B cell (primary cell): ENCODE measurements at regions not wholly inside any gene's neighbourhood (a gene's known extent, or its start where the extent isn't known, plus 50 kb on each side); places are given as distances from the start of the nearest gene placed in this dataset.

ENCODE experiments used
- ATAC-seq: fragments of 200-7000 bp; cut with Tn5 transposase; one replicate; pipeline ENCODE4 v1.10.0; 2021; ENCODE audit warnings: low read depth, mild to moderate bottlenecking, moderate number of reproducible peaks, moderate library complexity
- CTCF ChIA-PET: fragments of 350-600 bp; sonication (Branson Sonifier 250); formaldehyde crosslinking; loops from one replicate; lab custom pipeline; 2021; ENCODE audit warnings: antibody characterized with exemption, inconsistent platforms; lab: Charles Lee
- POLR2A ChIA-PET: fragments of 350-600 bp; sonication (Branson Sonifier 250); formaldehyde crosslinking; loops from one replicate; lab custom pipeline; 2021; ENCODE audit warnings: antibody characterized with exemption; lab: Charles Lee
- DNase-seq: peaks from one replicate; pipeline ENCODE4 v3.0.0; 2013
- H2AFZ ChIP-seq: 2 replicates; pipeline ENCODE4 v1.6.1; 2012; ENCODE audit warnings: mild to moderate bottlenecking, low read depth, low read length; ENCODE audit not compliant: insufficient read depth, poor library complexity, severe bottlenecking
- H3K27ac ChIP-seq, 2 donors: 1 replicate in 1 of 2; 2 replicates in 1 of 2; pipeline ENCODE4 v1.5.1; 2012 to 2013; ENCODE audit warnings: low read length in 2 of 2, mild to moderate bottlenecking in 2 of 2, moderate library complexity in 1 of 2
- H3K27me3 ChIP-seq, 4 experiments: fragments of 200-600 bp in 1 of 4; sonication (generic) in 1 of 4; replicated peaks in 1 of 4; 1 replicate in 2 of 4; 2 replicates in 2 of 4; pipeline versions ENCODE4 v1.6.1 to v1.7.0; 2013 to 2016; ENCODE audit warnings: low read length in 3 of 4, mild to moderate bottlenecking in 2 of 4, mixed read lengths in 1 of 4, moderate library complexity in 1 of 4; ENCODE audit not compliant: insufficient read depth in 4 of 4, control insufficient read depth in 3 of 4; ENCODE audit errors: control extremely low read depth in 1 of 4
- H3K36me3 ChIP-seq, 2 experiments: replicated peaks in 1 of 2; 1 replicate in 1 of 2; 2 replicates in 1 of 2; pipeline versions ENCODE4 v1.6.1 to v1.7.1; 2013; ENCODE audit warnings: low read length in 1 of 2; ENCODE audit not compliant: insufficient read depth in 2 of 2, control insufficient read depth in 1 of 2; ENCODE audit errors: control extremely low read depth in 1 of 2, extremely low read depth in 1 of 2
- H3K4me1 ChIP-seq, 2 donors: fragments of 200-600 bp in 1 of 2; sonication (generic) in 1 of 2; 1 replicate in 1 of 2; 2 replicates in 1 of 2; pipeline versions ENCODE4 v1.5.1 to v1.6.1; 2013 to 2017; ENCODE audit warnings: low read length in 2 of 2; ENCODE audit not compliant: control insufficient read depth in 2 of 2, insufficient read depth in 2 of 2
- H3K4me2 ChIP-seq: replicated peaks from 2 replicates; pipeline ENCODE3; 2012; ENCODE audit warnings: mild to moderate bottlenecking, low read depth, low read length; ENCODE audit not compliant: poor library complexity, severe bottlenecking
- H3K4me3 ChIP-seq, 5 experiments: fragments of 200-600 bp in 1 of 5; sonication (generic) in 1 of 5; 1 replicate in 3 of 5; 2 replicates in 2 of 5; pipeline versions ENCODE4 v1.5.1 to v1.7.0; 2011 to 2016; ENCODE audit warnings: low read length in 4 of 5, mild to moderate bottlenecking in 4 of 5, low read depth in 2 of 5, control low read depth in 1 of 5, moderate library complexity in 1 of 5; ENCODE audit not compliant: insufficient read depth in 1 of 5; ENCODE audit errors: control extremely low read depth in 1 of 5, extremely low read depth in 1 of 5
- H3K79me2 ChIP-seq: fragments of 200-600 bp; sonication (generic); one replicate; pipeline ENCODE4 v1.6.0; 2016; ENCODE audit warnings: low read length; ENCODE audit not compliant: control insufficient read depth, insufficient read depth
- H3K9ac ChIP-seq: fragments of 200-600 bp; sonication (generic); 2 replicates; pipeline ENCODE4 v1.6.1; 2017; ENCODE audit warnings: mild to moderate bottlenecking, low read length, moderate library complexity
- H3K9me3 ChIP-seq, 3 donors: one replicate each; pipeline versions ENCODE4 v1.6.1 to v1.7.1; 2013; ENCODE audit warnings: low read length in 2 of 3; ENCODE audit not compliant: control insufficient read depth in 2 of 3, insufficient read depth in 1 of 3; ENCODE audit errors: control extremely low read depth in 1 of 3
- H4K20me1 ChIP-seq: 2 replicates; pipeline ENCODE4 v1.6.0; 2012; ENCODE audit warnings: mild to moderate bottlenecking, low read length; ENCODE audit not compliant: insufficient read depth, control insufficient read depth, poor library complexity, severe bottlenecking
- H3K27ac Mint-ChIP-seq: one replicate; pipeline ENCODE4 v1.8.0; 2021; ENCODE audit warnings: mixed read lengths
- H3K27me3 Mint-ChIP-seq: one replicate; pipeline ENCODE4 v1.8.0; 2021; ENCODE audit warnings: mixed read lengths
- H3K4me1 Mint-ChIP-seq: one replicate; pipeline ENCODE4 v1.8.0; 2021; ENCODE audit warnings: mixed read lengths
- H3K4me3 Mint-ChIP-seq: one replicate; pipeline ENCODE4 v1.8.0; 2021; ENCODE audit warnings: mixed read lengths
- H3K9me3 Mint-ChIP-seq: one replicate; pipeline ENCODE4 v1.8.0; 2022; ENCODE audit warnings: mixed read lengths; ENCODE audit not compliant: insufficient read depth
- EZH2 ChIP-seq: IDR thresholded peaks from 2 replicates; pipeline ENCODE4 v1.6.1; 2012; ENCODE audit warnings: borderline replicate concordance, low read depth, mild to moderate bottlenecking, moderate library complexity, low read length; ENCODE audit not compliant: insufficient read depth, poor library complexity, severe bottlenecking
- WGBS: methylation state at CpG from one replicate; pipeline ENCODE4 v1.1.5; 2013; ENCODE audit warnings: missing lambda C conversion rate; ENCODE audit not compliant: insufficient coverage; 5-methylcytosine and 5-hydroxymethylcytosine counted together
- intact Hi-C: fragments of 100-400 bp; cut with micrococcal nuclease; formaldehyde crosslinking; loops from one replicate; pipeline ENCODE4 v1.10.0; 2022
- TF ChIP-seq, protein P1 (sequence below): fragments of 200-600 bp; IDR thresholded peaks from one replicate; pipeline ENCODE4 v1.8.0; 2022; ENCODE audit warnings: antibody characterized with exemption, mild to moderate bottlenecking

DNA sequence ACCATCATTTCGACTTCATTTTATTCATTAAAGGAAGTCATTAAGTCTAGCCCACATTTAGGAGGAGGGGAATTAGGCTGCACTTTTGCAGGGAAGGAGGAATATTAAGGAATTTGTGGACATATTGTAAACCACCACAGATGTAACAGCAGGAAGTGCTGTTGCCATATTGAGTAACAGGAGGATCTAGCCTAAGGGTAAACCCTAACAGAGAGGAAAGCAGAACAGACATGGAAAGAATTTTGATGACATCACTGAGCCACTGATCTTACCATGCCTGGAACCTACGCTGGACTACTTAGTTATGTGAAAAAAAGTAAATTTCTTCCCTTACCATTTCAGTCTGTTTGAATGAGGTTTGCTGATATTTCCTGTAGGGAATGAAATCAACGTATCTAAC lies 100.7 kb upstream of the ATF7IP start:
- H3K9me3 Mint-ChIP-seq = no peaks in the 10 kb centered on the region
- H3K4me1 Mint-ChIP-seq = peaks cover 23% of the 10 kb centered on the region
- H3K27me3 ChIP-seq = no peaks in the 10 kb centered on the region
- ChIA-PET CTCF (no interaction called here), POLR2A (interaction anchor here (0.7 kb wide), 1 partner anchor 101 kb away, joined by 4 read pairs; the partner anchor contains the start of gene ATF7IP)
- no CpG with 5 or more reads among the region's 3 CpGs for WGBS
- no peaks in the 10 kb centered on the region for H3K27me3 Mint-ChIP-seq
- no peak for TF ChIP-seq EZH2
- TF ChIP-seq, protein P1, sequence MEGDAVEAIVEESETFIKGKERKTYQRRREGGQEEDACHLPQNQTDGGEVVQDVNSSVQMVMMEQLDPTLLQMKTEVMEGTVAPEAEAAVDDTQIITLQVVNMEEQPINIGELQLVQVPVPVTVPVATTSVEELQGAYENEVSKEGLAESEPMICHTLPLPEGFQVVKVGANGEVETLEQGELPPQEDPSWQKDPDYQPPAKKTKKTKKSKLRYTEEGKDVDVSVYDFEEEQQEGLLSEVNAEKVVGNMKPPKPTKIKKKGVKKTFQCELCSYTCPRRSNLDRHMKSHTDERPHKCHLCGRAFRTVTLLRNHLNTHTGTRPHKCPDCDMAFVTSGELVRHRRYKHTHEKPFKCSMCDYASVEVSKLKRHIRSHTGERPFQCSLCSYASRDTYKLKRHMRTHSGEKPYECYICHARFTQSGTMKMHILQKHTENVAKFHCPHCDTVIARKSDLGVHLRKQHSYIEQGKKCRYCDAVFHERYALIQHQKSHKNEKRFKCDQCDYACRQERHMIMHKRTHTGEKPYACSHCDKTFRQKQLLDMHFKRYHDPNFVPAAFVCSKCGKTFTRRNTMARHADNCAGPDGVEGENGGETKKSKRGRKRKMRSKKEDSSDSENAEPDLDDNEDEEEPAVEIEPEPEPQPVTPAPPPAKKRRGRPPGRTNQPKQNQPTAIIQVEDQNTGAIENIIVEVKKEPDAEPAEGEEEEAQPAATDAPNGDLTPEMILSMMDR = no peak
- H3K79me2 ChIP-seq = no peaks in the 10 kb centered on the region
- H2AFZ ChIP-seq = no peak overlapping the region
- peaks cover 0 to 22% (median 7%) of the 10 kb centered on the region in 3 donors for H3K9me3 ChIP-seq
- no peak overlapping the region for H3K27ac Mint-ChIP-seq
- H3K4me3 ChIP-seq = no peak overlapping the region
- H4K20me1 ChIP-seq = no peaks in the 10 kb centered on the region
- H3K27ac ChIP-seq = no peak overlapping the region
- no peaks in the 10 kb centered on the region for H3K36me3 ChIP-seq
- H3K4me3 Mint-ChIP-seq = no peak overlapping the region
- no peak for DNase-seq
- ATAC-seq = no peak
- no peak overlapping the region for H3K9ac ChIP-seq
- no peak overlapping the region for H3K4me2 ChIP-seq
- H3K4me1 ChIP-seq = peaks cover 11 to 14% of the 10 kb centered on the region in 2 donors
- intact Hi-C loops = no loop called here

DNA sequence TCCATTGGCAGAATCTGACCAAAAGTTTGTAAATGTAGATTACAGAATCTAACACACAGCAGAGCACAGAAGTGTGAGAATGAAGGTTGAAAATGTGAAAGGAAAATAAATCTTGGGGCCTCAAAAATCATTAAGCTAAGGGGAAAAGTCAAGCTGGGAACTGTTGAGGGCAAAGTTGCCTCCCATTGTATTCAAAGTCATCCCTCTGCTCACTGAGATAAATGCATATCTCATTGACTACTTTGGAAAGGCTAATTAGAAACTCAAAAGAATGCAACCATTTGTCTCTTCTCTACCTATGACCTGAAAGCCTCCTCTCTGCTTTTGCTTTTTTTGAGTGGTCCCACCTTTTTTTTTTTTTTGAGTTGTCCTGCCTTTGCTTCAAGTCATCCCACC lies 97.4 kb upstream of the ATF7IP start:
- no peak overlapping the region for H3K27ac ChIP-seq
- H3K4me1 ChIP-seq = peaks cover 4% of the 10 kb centered on the region in 2 donors
- H2AFZ ChIP-seq = peak overlapping the region; percentile 38
- Mint-ChIP-seq H3K27me3 (no peaks in the 10 kb centered on the region), H3K9me3 (peaks cover 14% of the 10 kb centered on the region), H3K27ac (peak overlapping the region; percentile 47), H3K4me1 (peaks cover 17% of the 10 kb centered on the region), H3K4me3 (no peak overlapping the region)
- no peaks in the 10 kb centered on the region for H3K36me3 ChIP-seq
- ChIA-PET POLR2A (no interaction called here), CTCF (interaction anchor here (1.5 kb wide), 1 partner anchor 14 kb away, joined by 3 read pairs; no protein-coding TSS in a partner anchor)
- no peak overlapping the region for H3K9ac ChIP-seq
- no peak overlapping the region for H3K4me2 ChIP-seq
- no peak for TF ChIP-seq EZH2
- TF ChIP-seq, protein P1 = no peak
- no peaks in the 10 kb centered on the region for H4K20me1 ChIP-seq
- no peaks in the 10 kb centered on the region for H3K79me2 ChIP-seq
- no peak overlapping the region for H3K4me3 ChIP-seq
- DNase-seq (no peak), ATAC-seq (no peak)
- no peaks in the 10 kb centered on the region for H3K27me3 ChIP-seq
- intact Hi-C loops = no loop called here
- H3K9me3 ChIP-seq = peaks cover 0 to 37% (median 20%) of the 10 kb centered on the region in 3 donors
